ENCODE measurements at regions not wholly inside any gene's neighbourhood (a gene's known extent, or its start where the extent isn't known, plus 50 kb on each side); places are given as distances from the start of the nearest gene placed in this dataset.

GRCh38 chr3:180092889-180093288 is 56.2 kb upstream of the PEX5L start:
- DNase-seq = no peak

GRCh38 chr3:180093535-180093934 is 56.8 kb upstream of the PEX5L start:
- DNase-seq = no peak

DNA sequence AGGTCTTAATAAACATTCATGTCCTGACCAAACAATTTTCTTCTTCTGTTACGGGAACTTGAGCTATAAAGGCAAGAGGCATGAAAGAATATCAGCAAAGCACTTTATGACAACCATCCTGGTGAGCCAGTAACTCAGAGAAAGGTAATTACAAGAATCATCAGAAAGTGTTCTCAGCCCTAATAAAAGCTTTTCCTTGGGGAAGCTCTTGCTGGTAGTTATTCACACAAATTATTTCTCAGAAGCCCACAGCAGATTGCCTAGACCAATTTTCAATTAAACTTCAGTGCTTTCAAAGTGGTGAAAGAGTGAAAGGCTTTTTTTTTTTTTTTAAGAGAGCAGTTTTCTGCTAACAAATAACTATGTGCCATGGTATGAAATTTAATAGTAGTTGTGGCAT is 60.9 kb upstream of the PEX5L start:
- no peak for DNase-seq

DNA sequence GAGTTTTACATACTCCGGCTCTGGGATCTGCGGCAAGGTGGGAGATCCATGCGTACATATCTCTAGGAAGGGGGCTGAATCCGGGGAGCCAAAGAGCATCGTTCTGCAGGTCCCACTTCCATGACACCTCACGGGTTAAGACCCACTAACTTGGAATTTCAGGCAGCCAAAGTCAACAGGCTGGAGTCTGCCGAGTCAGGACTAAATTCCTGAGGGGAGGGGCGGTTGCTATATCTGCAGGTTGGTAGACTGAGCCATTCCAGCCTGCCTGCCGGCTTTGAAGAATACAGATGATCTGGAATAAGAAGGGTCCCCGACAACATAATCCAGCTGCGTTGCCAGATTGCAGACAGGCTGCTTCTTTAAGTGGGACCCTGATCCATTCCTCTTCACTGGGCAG is 65.4 kb upstream of the PEX5L start:
- DNase-seq = no peak

GRCh38 chr3:180102604-180103003 is 65.9 kb upstream of the PEX5L start:
- DNase-seq = no peak

DNA sequence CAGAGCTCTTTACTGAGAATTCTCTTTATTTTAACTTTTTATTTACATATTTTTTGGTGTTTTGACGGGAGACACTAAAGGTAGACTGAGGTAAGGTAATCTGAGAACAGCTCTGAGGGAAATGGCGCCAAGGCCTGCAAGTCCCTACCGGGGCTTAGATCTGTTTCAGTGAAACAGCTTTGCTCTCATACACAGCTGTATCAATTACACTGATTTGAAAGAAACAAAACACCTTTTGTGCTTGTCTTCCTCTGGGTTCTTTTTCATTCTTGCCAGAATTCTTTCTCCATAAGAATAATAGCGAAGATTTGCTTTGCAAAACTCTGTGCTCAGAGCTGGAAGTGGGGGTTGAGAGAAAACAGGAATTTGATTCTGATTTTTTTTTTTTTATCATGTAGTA is 79.5 kb upstream of the PEX5L start:
- DNase-seq = no peak

DNA sequence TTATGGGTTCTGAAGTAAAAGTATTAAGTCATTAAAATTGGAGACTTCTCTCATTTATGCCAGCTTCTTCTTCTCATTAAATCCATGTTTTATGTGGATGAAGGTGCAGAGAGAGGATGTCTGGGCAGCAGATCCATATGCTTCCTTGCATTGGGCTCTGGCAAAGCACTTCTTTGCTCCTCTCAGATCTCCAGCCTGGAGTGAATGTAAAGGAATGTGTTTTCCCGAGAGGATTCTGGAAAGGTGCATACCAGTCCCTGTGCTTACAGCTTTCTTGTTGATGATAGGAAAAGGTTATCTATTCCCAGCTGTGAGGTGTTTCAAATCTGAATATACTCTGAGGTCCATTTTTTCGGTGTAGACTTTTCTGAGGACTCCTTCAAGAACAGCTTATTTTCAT is 79.9 kb upstream of the PEX5L start:
- DNase-seq = no peak

- DNase-seq = no peak
These were observed 80.8 kb upstream of the PEX5L start for GRCh38 chr3:180117381-180118163.

DNA sequence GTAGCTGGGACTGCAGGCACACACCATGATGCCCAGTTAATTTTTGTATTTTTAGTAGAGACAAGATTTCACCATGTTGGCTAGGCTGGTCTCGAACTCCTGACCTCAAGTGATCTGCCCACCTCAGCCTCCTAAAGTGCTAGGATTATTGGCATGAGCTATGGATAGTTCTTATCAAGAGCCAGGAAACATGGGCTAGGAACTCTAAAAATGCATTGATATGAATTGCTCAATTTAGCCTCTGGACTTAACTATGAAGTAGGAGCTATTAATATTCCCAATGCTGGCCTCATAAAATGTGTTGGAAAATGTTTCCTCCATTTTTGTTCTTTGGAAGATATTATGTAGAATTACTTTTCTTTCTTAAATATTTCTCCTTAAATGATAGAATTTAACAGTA is 82.8 kb upstream of the PEX5L start:
- DNase-seq = no peak

- no peak for DNase-seq
These were observed 87.2 kb upstream of the PEX5L start for GRCh38 chr3:180123928-180124327.

DNA sequence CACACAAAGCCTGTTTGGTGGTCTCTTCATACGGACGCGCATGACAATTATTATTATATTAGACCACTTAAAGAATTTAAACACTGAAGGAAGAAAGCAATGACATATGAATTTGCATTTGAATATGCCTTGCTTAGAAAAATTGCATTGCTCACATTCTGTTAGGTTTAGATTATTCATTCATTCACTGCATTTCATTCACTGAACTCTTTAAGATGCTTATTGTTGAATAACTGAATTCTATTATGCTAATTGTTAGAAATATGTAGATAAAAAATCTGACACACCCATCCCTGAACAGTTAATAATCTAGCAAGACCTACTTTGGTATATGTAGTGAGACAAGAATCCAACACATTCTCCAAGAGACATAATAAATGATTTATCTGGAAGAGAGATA is 94.4 kb upstream of the PEX5L start:
- DNase-seq = no peak

DNA sequence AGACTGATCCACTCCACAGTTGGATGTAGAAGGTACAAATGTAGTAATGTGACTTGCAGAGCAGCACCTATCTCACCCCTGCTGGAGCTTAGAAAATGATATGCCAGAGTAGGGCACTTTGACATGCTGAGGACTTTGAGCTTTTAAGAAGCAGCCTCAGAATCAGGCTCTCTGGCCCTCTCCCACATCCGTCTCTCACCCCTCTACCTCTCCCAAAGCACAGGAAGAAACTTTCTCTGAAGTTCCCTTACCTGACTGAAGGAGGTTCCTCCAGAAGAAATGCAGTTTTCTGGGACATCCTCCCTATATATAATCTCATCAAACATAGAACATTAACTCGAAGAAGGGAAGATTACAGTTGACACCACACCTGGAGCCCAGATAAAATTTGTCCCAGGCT is 98.4 kb upstream of the PEX5L start:
- DNase-seq = no peak

DNA sequence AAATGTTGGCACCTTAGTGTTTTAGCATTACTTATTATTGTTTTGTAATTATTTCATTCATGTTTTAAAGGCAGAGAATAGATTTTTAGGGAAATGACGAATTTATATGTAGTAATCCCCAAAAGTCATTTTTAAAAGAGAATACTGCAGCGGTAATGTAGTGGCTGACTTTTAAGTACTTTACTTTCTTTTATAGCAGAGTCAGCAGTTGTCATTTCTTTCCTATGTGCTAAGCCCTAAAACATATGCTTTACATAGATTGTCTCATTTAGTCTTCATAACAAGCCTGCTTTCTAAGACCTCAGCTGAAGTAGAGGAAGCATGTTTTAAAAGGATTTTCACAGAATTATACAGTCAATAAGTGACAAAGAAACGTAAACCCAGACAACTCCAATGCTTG is 102.1 kb upstream of the PEX5L start:
- no peak for DNase-seq

- DNase-seq = no peak
These were observed 105.3 kb upstream of the PEX5L start for GRCh38 chr3:180142041-180142440.

- no peak for DNase-seq
These were observed 105.7 kb upstream of the PEX5L start for GRCh38 chr3:180142472-180142871.

DNA sequence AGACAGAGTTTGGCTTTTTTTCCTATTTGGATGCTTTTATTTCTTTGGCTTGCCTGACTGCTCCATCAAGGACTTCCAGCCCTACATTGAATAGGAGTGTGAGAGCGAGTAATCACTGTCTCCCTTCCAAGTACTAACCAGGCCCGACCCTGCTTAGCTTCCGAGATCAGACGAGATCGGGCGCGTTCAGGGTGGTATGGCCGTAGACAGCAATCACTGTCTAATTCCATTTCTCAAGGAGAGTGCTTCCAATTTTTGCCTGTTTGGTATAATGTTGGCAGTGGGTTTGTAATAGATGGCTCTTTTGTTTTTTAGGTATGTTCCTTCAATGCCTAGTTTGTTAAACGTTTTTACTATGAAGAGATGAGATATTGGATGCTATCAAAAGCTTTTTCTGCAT is 125.0 kb upstream of the PEX5L start:
- DNase-seq = no peak

DNA sequence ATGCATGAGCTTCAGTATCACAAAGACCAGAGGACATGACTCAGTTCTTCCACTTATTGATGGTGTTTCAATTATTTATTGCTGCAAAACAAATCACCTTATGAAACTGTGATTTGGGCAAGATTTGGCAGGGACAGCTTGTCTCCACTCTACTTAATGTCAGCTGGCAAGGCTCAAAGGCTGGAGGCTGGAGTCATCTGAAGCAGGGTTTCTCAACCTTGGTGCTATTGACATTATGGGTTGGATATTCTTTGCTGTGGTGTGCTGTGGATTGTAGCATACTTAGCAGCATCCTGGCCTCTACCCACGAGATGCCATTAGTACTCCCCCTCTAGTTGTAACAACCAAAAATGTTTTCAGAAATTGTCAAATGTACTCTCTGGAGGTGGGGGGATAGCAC is 138.8 kb upstream of the PEX5L start:
- no peak for DNase-seq

- no peak for DNase-seq
These were observed 139.3 kb upstream of the PEX5L start for GRCh38 chr3:180176059-180176458.

- no peak for DNase-seq
These were observed 140.5 kb upstream of the PEX5L start for GRCh38 chr3:180177255-180177654.

- no peak for DNase-seq
These were observed 142.8 kb upstream of the PEX5L start for GRCh38 chr3:180179562-180179961.

- DNase-seq = no peak
These were observed 144.1 kb upstream of the PEX5L start for GRCh38 chr3:180180795-180181194.

- no peak for DNase-seq
These were observed 144.7 kb upstream of the PEX5L start for GRCh38 chr3:180181387-180181786.

DNA sequence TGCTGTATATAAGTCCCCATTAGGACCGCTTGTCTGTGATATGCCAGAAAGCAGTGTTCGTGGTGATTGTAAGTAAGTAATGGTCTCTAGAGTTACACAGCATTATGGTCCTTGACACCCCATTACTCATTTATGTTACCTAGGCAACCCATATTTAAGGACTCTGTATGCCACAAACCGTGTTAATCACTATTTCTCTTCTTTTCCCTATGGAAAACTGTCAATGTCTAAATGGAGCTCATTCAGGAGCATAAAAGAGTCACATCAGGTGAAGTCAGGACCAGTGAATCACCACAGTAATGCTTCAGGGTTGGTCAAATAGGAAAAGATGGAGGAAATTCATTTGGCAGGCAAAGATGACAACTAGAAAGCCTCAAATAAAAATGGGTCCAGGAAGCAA is 146.6 kb upstream of the PEX5L start:
- DNase-seq = no peak

- no peak for DNase-seq
These were observed 148.1 kb upstream of the PEX5L start for GRCh38 chr3:180184816-180185215.

GRCh38 chr3:180185650-180186049 is 148.9 kb upstream of the PEX5L start:
- DNase-seq = no peak
